ENCODE measurements at regions not wholly inside any gene's neighbourhood (a gene's known extent, or its start where the extent isn't known, plus 50 kb on each side); places are given as distances from the start of the nearest gene placed in this dataset.

DNA sequence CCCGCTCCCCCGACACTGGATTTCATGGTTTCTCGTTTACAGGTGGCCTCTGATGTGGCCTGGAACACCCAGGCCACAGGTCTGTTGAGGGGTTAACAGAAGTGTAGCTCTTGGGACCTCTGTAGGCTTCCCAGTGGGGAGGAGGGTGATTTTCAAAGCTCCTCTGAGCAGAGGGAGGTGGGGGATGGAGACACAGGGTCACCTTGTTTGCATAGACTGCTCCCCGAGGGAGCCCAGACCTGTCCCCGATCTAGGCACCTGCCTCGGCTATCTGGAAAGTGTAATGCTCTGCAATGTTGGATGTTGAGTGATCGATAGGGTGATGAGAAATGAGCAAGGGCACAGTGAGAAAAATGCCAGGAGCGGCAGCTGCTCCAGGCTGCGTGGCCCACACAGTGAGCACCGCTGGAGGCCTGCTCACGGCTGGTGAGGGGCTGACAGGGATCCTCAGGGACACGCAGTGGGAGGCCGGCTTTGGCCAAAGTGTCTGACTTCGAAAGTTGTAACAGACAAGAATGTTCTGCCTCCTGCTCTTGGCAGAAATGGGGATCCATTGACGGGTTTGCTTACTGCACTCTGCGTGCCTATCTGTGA, 594.1 kb downstream of the BRD1 start:
- Histone ChIP-seq H3K36me3 (ENCODE audit: control insufficient read depth in 1 of 2, insufficient read depth in 2 of 2, low read length in 2 of 2) (no peaks in the 10 kb centered on the region), H2AFZ (ENCODE audit: low read depth, low read length, poor library complexity, severe bottlenecking) (no peak overlapping the region), H3K4me1 (ENCODE audit: control insufficient read depth in 1 of 2, insufficient read depth in 2 of 2, low read length in 2 of 2) (no peaks in the 10 kb centered on the region), H3K9ac (ENCODE audit: low read length) (no peak overlapping the region), H3K4me3 (replicated peaks in 1 of 2; ENCODE audit: low read depth in 1 of 2, low read length in 2 of 2) (no peak overlapping the region), H3K9me3 (ENCODE audit: control insufficient read depth in 1 of 2, insufficient read depth in 1 of 2, low read depth in 1 of 2, low read length in 2 of 2) (no peaks in the 10 kb centered on the region), H3K27me3 (ENCODE audit: insufficient read depth, low read length) (peaks cover 21% of the 10 kb centered on the region), H3K9me2 (ENCODE audit: insufficient read depth) (no peaks in the 10 kb centered on the region), H4K20me1 (ENCODE audit: insufficient read depth) (no peaks in the 10 kb centered on the region), H3K4me2 (ENCODE audit: low read length) (no peak overlapping the region), H3K79me2 (ENCODE audit: insufficient read depth, low read length) (no peaks in the 10 kb centered on the region), H3K27ac (ENCODE audit: low read depth, low read length) (no peak overlapping the region)
- TF ChIP-seq, protein P1, sequence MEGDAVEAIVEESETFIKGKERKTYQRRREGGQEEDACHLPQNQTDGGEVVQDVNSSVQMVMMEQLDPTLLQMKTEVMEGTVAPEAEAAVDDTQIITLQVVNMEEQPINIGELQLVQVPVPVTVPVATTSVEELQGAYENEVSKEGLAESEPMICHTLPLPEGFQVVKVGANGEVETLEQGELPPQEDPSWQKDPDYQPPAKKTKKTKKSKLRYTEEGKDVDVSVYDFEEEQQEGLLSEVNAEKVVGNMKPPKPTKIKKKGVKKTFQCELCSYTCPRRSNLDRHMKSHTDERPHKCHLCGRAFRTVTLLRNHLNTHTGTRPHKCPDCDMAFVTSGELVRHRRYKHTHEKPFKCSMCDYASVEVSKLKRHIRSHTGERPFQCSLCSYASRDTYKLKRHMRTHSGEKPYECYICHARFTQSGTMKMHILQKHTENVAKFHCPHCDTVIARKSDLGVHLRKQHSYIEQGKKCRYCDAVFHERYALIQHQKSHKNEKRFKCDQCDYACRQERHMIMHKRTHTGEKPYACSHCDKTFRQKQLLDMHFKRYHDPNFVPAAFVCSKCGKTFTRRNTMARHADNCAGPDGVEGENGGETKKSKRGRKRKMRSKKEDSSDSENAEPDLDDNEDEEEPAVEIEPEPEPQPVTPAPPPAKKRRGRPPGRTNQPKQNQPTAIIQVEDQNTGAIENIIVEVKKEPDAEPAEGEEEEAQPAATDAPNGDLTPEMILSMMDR (IDR thresholded peaks at IDR 0.05 in 2 of 3, conservative IDR thresholded peaks at IDR 0.05 in 1 of 3; ENCODE audit: borderline replicate concordance in 1 of 3, insufficient read depth in 1 of 3, low read depth in 2 of 3, low read length in 2 of 3) = no peak
- ATAC-seq (no peak), DNase-seq (ENCODE audit: low read depth, low spot score) (no peak)
- CTCF ChIA-PET = no interaction called here
- intact Hi-C loops (cut with micrococcal nuclease) = no loop called here
- RAD21 ChIA-PET (ENCODE audit: low non-redundant PET in 1 of 2, low total read pairs in 2 of 2, uncharacterized antibody in 2 of 2, unreplicated experiment in 2 of 2) = no interaction called here
- POLR2A ChIA-PET = no interaction called here
- no TSS peak for BruUV-seq (replicated peaks)

DNA sequence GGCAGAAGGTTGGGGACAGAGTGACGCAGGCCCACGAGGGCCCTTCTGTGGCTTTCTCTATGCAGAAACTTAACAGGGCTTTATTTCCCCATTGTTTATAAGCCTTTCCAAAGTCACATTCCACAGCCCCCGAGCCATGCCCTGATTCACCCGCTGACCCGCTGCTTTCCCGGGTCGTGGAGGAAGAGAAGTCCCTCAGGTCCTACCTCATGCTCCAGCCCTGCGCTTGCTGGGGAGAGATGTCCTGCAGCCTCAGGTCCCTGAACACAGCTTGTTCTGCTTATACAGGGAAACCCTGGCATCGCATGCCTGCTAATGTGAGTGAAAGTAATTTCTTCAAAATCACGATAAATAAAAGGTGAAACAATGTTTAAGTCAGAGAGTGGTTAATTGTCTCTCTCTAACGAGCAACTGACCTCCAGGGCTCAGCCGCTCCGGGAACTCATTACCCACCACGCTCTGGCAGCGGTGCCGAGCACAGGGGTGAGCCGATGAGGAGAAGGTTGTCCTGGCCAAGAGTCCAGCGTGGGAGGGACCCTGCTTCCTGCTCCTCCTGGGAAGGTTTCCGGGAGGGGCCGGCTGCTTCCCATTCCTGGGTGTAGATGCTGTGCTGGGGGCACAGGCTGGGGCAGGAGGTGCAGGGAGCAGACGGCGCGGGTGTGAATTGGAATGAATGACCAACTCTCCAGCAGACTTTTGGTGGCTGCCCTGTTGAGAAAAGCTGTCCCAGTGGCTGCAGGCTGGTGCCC, 595.2 kb downstream of the BRD1 start:
- no peaks in the 10 kb centered on the region for H3K4me1 ChIP-seq (ENCODE audit: control insufficient read depth in 1 of 2, insufficient read depth in 2 of 2, low read length in 2 of 2)
- ChIA-PET RAD21 (ENCODE audit: low non-redundant PET in 1 of 2, low total read pairs in 2 of 2, uncharacterized antibody in 2 of 2, unreplicated experiment in 2 of 2) (no interaction called here), POLR2A (no interaction called here), CTCF (no interaction called here)
- peaks cover 23% of the 10 kb centered on the region for H3K27me3 ChIP-seq (ENCODE audit: insufficient read depth, low read length)
- H2AFZ ChIP-seq (ENCODE audit: low read depth, low read length, poor library complexity, severe bottlenecking) = no peak overlapping the region
- intact Hi-C loops (cut with micrococcal nuclease) = no loop called here
- ATAC-seq (no peak), DNase-seq (ENCODE audit: low read depth, low spot score) (no peak)
- no peaks in the 10 kb centered on the region for H4K20me1 ChIP-seq (ENCODE audit: insufficient read depth)
- H3K9me3 ChIP-seq (ENCODE audit: control insufficient read depth in 1 of 2, insufficient read depth in 1 of 2, low read depth in 1 of 2, low read length in 2 of 2) = no peaks in the 10 kb centered on the region
- no peak overlapping the region for H3K9ac ChIP-seq (ENCODE audit: low read length)
- no peak overlapping the region for H3K27ac ChIP-seq (ENCODE audit: low read depth, low read length)
- no TSS peak for BruUV-seq (replicated peaks)
- H3K4me3 ChIP-seq (replicated peaks in 1 of 2; ENCODE audit: low read depth in 1 of 2, low read length in 2 of 2) = no peak overlapping the region
- H3K9me2 ChIP-seq (ENCODE audit: insufficient read depth) = no peaks in the 10 kb centered on the region
- H3K4me2 ChIP-seq (ENCODE audit: low read length) = no peak overlapping the region
- no peaks in the 10 kb centered on the region for H3K36me3 ChIP-seq (ENCODE audit: control insufficient read depth in 1 of 2, insufficient read depth in 2 of 2, low read length in 2 of 2)
- no peaks in the 10 kb centered on the region for H3K79me2 ChIP-seq (ENCODE audit: insufficient read depth, low read length)
- no peak for TF ChIP-seq YY1 (IDR thresholded peaks at IDR 0.05; ENCODE audit: extremely low read depth, insufficient replicate concordance, low read depth, low read length)
- no peak for TF ChIP-seq CEBPB (IDR thresholded peaks at IDR 0.05; ENCODE audit: low read depth)
- TF ChIP-seq, protein P2, sequence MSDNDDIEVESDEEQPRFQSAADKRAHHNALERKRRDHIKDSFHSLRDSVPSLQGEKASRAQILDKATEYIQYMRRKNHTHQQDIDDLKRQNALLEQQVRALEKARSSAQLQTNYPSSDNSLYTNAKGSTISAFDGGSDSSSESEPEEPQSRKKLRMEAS (IDR thresholded peaks at IDR 0.05) = no peak
- TF ChIP-seq ZFX (IDR thresholded peaks at IDR 0.05) = no peak
- TF ChIP-seq POLR2AphosphoS5 (IDR thresholded peaks at IDR 0.05; ENCODE audit: low read depth, low read length) = no peak
- no peak for TF ChIP-seq EZH2phosphoT487 (IDR thresholded peaks at IDR 0.05; ENCODE audit: borderline replicate concordance)
- TF ChIP-seq CBX3 (IDR thresholded peaks at IDR 0.05; ENCODE audit: low read depth) = no peak
- TF ChIP-seq POLR2A (IDR thresholded peaks at IDR 0.05; ENCODE audit: borderline replicate concordance, extremely low read depth, insufficient read depth, insufficient read length) = no peak
- TF ChIP-seq, protein P3, sequence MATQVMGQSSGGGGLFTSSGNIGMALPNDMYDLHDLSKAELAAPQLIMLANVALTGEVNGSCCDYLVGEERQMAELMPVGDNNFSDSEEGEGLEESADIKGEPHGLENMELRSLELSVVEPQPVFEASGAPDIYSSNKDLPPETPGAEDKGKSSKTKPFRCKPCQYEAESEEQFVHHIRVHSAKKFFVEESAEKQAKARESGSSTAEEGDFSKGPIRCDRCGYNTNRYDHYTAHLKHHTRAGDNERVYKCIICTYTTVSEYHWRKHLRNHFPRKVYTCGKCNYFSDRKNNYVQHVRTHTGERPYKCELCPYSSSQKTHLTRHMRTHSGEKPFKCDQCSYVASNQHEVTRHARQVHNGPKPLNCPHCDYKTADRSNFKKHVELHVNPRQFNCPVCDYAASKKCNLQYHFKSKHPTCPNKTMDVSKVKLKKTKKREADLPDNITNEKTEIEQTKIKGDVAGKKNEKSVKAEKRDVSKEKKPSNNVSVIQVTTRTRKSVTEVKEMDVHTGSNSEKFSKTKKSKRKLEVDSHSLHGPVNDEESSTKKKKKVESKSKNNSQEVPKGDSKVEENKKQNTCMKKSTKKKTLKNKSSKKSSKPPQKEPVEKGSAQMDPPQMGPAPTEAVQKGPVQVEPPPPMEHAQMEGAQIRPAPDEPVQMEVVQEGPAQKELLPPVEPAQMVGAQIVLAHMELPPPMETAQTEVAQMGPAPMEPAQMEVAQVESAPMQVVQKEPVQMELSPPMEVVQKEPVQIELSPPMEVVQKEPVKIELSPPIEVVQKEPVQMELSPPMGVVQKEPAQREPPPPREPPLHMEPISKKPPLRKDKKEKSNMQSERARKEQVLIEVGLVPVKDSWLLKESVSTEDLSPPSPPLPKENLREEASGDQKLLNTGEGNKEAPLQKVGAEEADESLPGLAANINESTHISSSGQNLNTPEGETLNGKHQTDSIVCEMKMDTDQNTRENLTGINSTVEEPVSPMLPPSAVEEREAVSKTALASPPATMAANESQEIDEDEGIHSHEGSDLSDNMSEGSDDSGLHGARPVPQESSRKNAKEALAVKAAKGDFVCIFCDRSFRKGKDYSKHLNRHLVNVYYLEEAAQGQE (IDR thresholded peaks at IDR 0.05; ENCODE audit: low read depth) = no peak
- no peak for TF ChIP-seq ELF1 (IDR thresholded peaks at IDR 0.05; ENCODE audit: borderline replicate concordance, low read depth)
- no peak for TF ChIP-seq SP1 (IDR thresholded peaks at IDR 0.05; ENCODE audit: low read depth)
- TF ChIP-seq SIN3A (IDR thresholded peaks at IDR 0.05; ENCODE audit: low read depth) = no peak
